Common myeloid progenitor, CD34-positive (primary cell): ENCODE measurements at regions not wholly inside any gene's neighbourhood (a gene's known extent, or its start where the extent isn't known, plus 50 kb on each side); places are given as distances from the start of the nearest gene placed in this dataset.
"Not testable (repeated sequence)": the region's sequence is repeated elsewhere in the genome, so short reads cannot be mapped to it uniquely, and the experiment has no call there.

Experiments used
- CTCF ChIA-PET: fragments of 350-600 bp; sonication (Branson Sonifier 250); formaldehyde crosslinking; loops from one replicate; lab custom pipeline; 2021; ENCODE audit warnings: antibody characterized with exemption; lab: Charles Lee
- POLR2A ChIA-PET: fragments of 350-600 bp; sonication (Branson Sonifier 250); formaldehyde crosslinking; loops from one replicate; lab custom pipeline; 2021; ENCODE audit warnings: antibody characterized with exemption; lab: Charles Lee
- DNase-seq, 3 donors: peaks; one replicate each; pipeline versions ENCODE4 v3.0.0 to v3.0.0-alpha.2; 2013
- H3K27ac ChIP-seq, 2 experiments: 1 replicate in 1 of 2; 2 replicates in 1 of 2; pipeline ENCODE4 v1.7.0; 2013; ENCODE audit warnings: inconsistent platforms in 2 of 2, low read length in 2 of 2, mild to moderate bottlenecking in 2 of 2, low read depth in 1 of 2, moderate library complexity in 1 of 2; ENCODE audit not compliant: severe bottlenecking in 2 of 2, insufficient read depth in 1 of 2, poor library complexity in 1 of 2
- H3K27me3 ChIP-seq, 5 experiments: replicated peaks in 2 of 5; 1 replicate in 3 of 5; 2 replicates in 2 of 5; pipeline versions ENCODE4 v1.6.1 to v1.7.0; 2013; ENCODE audit warnings: low read length in 4 of 5, mild to moderate bottlenecking in 2 of 5, moderate library complexity in 2 of 5, inconsistent platforms in 1 of 5; ENCODE audit not compliant: insufficient read depth in 5 of 5, control insufficient read depth in 4 of 5
- H3K36me3 ChIP-seq, 4 experiments: 1 replicate in 2 of 4; 2 replicates in 2 of 4; pipeline versions ENCODE4 v1.6.1 to v1.7.0; 2013; ENCODE audit warnings: low read length in 3 of 4, control low read depth in 1 of 4, mild to moderate bottlenecking in 1 of 4; ENCODE audit not compliant: control insufficient read depth in 4 of 4, insufficient read depth in 4 of 4
- H3K4me1 ChIP-seq, 4 experiments: 1 replicate in 3 of 4; 2 replicates in 1 of 4; pipeline versions ENCODE4 v1.6.1 to v1.7.1; 2013; ENCODE audit warnings: low read length in 3 of 4, mild to moderate bottlenecking in 3 of 4, control low read depth in 1 of 4, inconsistent platforms in 1 of 4, moderate library complexity in 1 of 4; ENCODE audit not compliant: control insufficient read depth in 4 of 4, insufficient read depth in 4 of 4; ENCODE audit errors: control extremely low read depth in 1 of 4
- H3K4me3 ChIP-seq, 7 experiments: 1 replicate in 4 of 7; 2 replicates in 3 of 7; pipeline versions ENCODE4 v1.5.1 to v1.7.0; 2013; ENCODE audit warnings: mild to moderate bottlenecking in 7 of 7, low read length in 6 of 7, moderate library complexity in 6 of 7, inconsistent platforms in 2 of 7, low read depth in 2 of 7, control low read depth in 1 of 7; ENCODE audit not compliant: insufficient read depth in 4 of 7, control insufficient read depth in 1 of 7; ENCODE audit errors: extremely low read depth in 1 of 7
- H3K9me3 ChIP-seq, 5 experiments: 1 replicate in 4 of 5; 2 replicates in 1 of 5; pipeline versions ENCODE4 v1.6.1 to v1.7.1; 2013; ENCODE audit warnings: low read length in 4 of 5, mild to moderate bottlenecking in 2 of 5, inconsistent platforms in 1 of 5, low read depth in 1 of 5, moderate library complexity in 1 of 5; ENCODE audit not compliant: control insufficient read depth in 4 of 5, insufficient read depth in 2 of 5; ENCODE audit errors: control extremely low read depth in 1 of 5
- WGBS: methylation state at CpG from one replicate; pipeline ENCODE4 v1.1.5; 2013; ENCODE audit not compliant: insufficient coverage; 5-methylcytosine and 5-hydroxymethylcytosine counted together

GRCh38 chr10:8279598-8279997 is 225.1 kb downstream of the GATA3 start:
- no peak for DNase-seq
- Histone ChIP-seq H3K27ac (no peak overlapping the region), H3K4me1 (no peaks in the 10 kb centered on the region), H3K36me3 (no peaks in the 10 kb centered on the region), H3K27me3 (peaks cover 0 to 2% (median 0%) of the 10 kb centered on the region in 5 experiments), H3K4me3 (no peak overlapping the region), H3K9me3 (no peaks in the 10 kb centered on the region)
- ChIA-PET CTCF (interaction anchor here (1.4 kb wide), 1 partner anchor 9 kb away, joined by 4 read pairs; no protein-coding TSS in a partner anchor), POLR2A (no interaction called here)
- 100% methylated on average over 2 of the region's 2 CpGs for WGBS

GRCh38 chr10:8280946-8281345 is 226.5 kb downstream of the GATA3 start:
- H3K4me1 ChIP-seq = no peaks in the 10 kb centered on the region
- POLR2A ChIA-PET = no interaction called here
- no peak overlapping the region for H3K4me3 ChIP-seq
- peaks cover 0 to 2% (median 0%) of the 10 kb centered on the region in 5 experiments for H3K27me3 ChIP-seq
- H3K36me3 ChIP-seq = no peaks in the 10 kb centered on the region
- H3K27ac ChIP-seq = no peak overlapping the region
- CTCF ChIA-PET = no interaction called here
- H3K9me3 ChIP-seq = no peaks in the 10 kb centered on the region
- no peak for DNase-seq
- WGBS = 100% methylated on average over 6 of the region's 7 CpGs

- peaks cover 0 to 2% (median 0%) of the 10 kb centered on the region in 5 experiments for H3K27me3 ChIP-seq
- H3K9me3 ChIP-seq = no peaks in the 10 kb centered on the region
- H3K4me3 ChIP-seq = no peak overlapping the region
- WGBS = 56% methylated on average over 3 of the region's 4 CpGs
- H3K4me1 ChIP-seq = no peaks in the 10 kb centered on the region
- no peak overlapping the region for H3K27ac ChIP-seq
- peak in 1 of 3 donors; percentile 9 for DNase-seq
- ChIA-PET CTCF (no interaction called here), POLR2A (no interaction called here)
- no peaks in the 10 kb centered on the region for H3K36me3 ChIP-seq
Observed at GRCh38 chr10:8282340-8282739, 227.9 kb downstream of the GATA3 start.

GRCh38 chr10:8283166-8283905 is 228.8 kb downstream of the GATA3 start:
- no peak overlapping the region for H3K27ac ChIP-seq
- no peak for DNase-seq
- no peaks in the 10 kb centered on the region for H3K36me3 ChIP-seq
- H3K27me3 ChIP-seq = peaks cover 0 to 2% (median 0%) of the 10 kb centered on the region in 5 experiments
- CTCF ChIA-PET = no interaction called here
- H3K4me1 ChIP-seq = no peaks in the 10 kb centered on the region
- no peak overlapping the region for H3K4me3 ChIP-seq
- H3K9me3 ChIP-seq = no peaks in the 10 kb centered on the region
- POLR2A ChIA-PET = no interaction called here
- 69% methylated on average over 2 of the region's 7 CpGs for WGBS

- 97% methylated on average over 10 of the region's 11 CpGs for WGBS
- POLR2A ChIA-PET = no interaction called here
- H3K27ac ChIP-seq = no peak overlapping the region
- CTCF ChIA-PET = no interaction called here
- H3K4me3 ChIP-seq = no peak overlapping the region
- no peak for DNase-seq
- no peaks in the 10 kb centered on the region for H3K9me3 ChIP-seq
- no peaks in the 10 kb centered on the region for H3K36me3 ChIP-seq
- H3K27me3 ChIP-seq = peaks cover 0 to 2% (median 0%) of the 10 kb centered on the region in 5 experiments
- no peaks in the 10 kb centered on the region for H3K4me1 ChIP-seq
Observed at GRCh38 chr10:8283986-8284385, 229.5 kb downstream of the GATA3 start.

- H3K9me3 ChIP-seq, H3K4me3 ChIP-seq, H3K36me3 ChIP-seq, H3K4me1 ChIP-seq, H3K27ac ChIP-seq, POLR2A ChIA-PET, H3K27me3 ChIP-seq, CTCF ChIA-PET, DNase-seq: not testable (repeated sequence)
- WGBS = no CpG with 5 or more reads among the region's 4 CpGs
Observed at GRCh38 chr10:8285970-8286369, 231.5 kb downstream of the GATA3 start.

- H3K27ac ChIP-seq = no peak overlapping the region
- no peaks in the 10 kb centered on the region for H3K4me1 ChIP-seq
- POLR2A ChIA-PET = no interaction called here
- no peaks in the 10 kb centered on the region for H3K36me3 ChIP-seq
- CTCF ChIA-PET = interaction anchor here (1.8 kb wide), 1 partner anchor 10 kb away, joined by 4 read pairs; no protein-coding TSS in a partner anchor
- WGBS = 97% methylated on average over 6 of the region's 9 CpGs
- no peak for DNase-seq
- H3K9me3 ChIP-seq = no peaks in the 10 kb centered on the region
- H3K4me3 ChIP-seq = no peak overlapping the region
- no peaks in the 10 kb centered on the region for H3K27me3 ChIP-seq
Observed at GRCh38 chr10:8288600-8288999, 234.1 kb downstream of the GATA3 start.
